Neural progenitor cell (in vitro differentiated cells): ENCODE measurements at regions not wholly inside any gene's neighbourhood (a gene's known extent, or its start where the extent isn't known, plus 50 kb on each side); places are given as distances from the start of the nearest gene placed in this dataset.

ENCODE experiments used
- DNase-seq: peaks from one replicate; pipeline ENCODE4 v3.0.0-alpha.2; 2016; ENCODE audit warnings: low spot score
- H2AFZ ChIP-seq: fragments of 200-600 bp; sonication (generic); replicated peaks from 2 replicates; pipeline ENCODE4 v1.6.1; 2016; ENCODE audit warnings: antibody characterized with exemption
- H3F3A ChIP-seq: fragments of 200-600 bp; sonication (generic); 2 replicates; pipeline ENCODE4 v1.6.1; 2016; ENCODE audit warnings: antibody characterized with exemption, low read depth
- H3K27ac ChIP-seq: fragments of 200-600 bp; sonication (generic); 2 replicates; pipeline ENCODE4 v1.5.1; 2016; ENCODE audit warnings: mild to moderate bottlenecking
- H3K27me3 ChIP-seq: fragments of 200-600 bp; sonication (generic); 2 replicates; pipeline ENCODE4 v1.6.1; 2016; ENCODE audit warnings: mild to moderate bottlenecking, moderate library complexity
- H3K36me3 ChIP-seq: fragments of 200-600 bp; sonication (generic); 2 replicates; pipeline ENCODE4 v1.5.1; 2016
- H3K4me1 ChIP-seq: fragments of 200-600 bp; sonication (generic); 2 replicates; pipeline ENCODE4 v1.6.1; 2016; ENCODE audit warnings: mixed run types
- H3K4me2 ChIP-seq: fragments of 200-600 bp; sonication (generic); 2 replicates; pipeline ENCODE4 v1.6.1; 2016
- H3K4me3 ChIP-seq: fragments of 200-600 bp; sonication (generic); 2 replicates; pipeline ENCODE4 v1.5.1; 2016
- H3K79me2 ChIP-seq: fragments of 200-600 bp; sonication (generic); 2 replicates; pipeline ENCODE4 v1.6.1; 2016; ENCODE audit warnings: low read depth
- H3K9ac ChIP-seq: fragments of 200-600 bp; sonication (generic); 2 replicates; pipeline ENCODE4 v1.6.1; 2016
- H3K9me3 ChIP-seq: fragments of 200-600 bp; sonication (generic); 2 replicates; pipeline ENCODE4 v1.5.1; 2016; ENCODE audit warnings: low read depth
- H4K20me1 ChIP-seq: fragments of 200-600 bp; sonication (generic); 2 replicates; pipeline ENCODE4 v1.6.1; 2016; ENCODE audit warnings: low read depth
- H3K27ac Mint-ChIP-seq: 3 replicates; pipeline ENCODE4 v1.8.0; 2021; ENCODE audit warnings: mixed read lengths
- H3K27me3 Mint-ChIP-seq: 2 replicates; pipeline ENCODE4 v1.8.0; 2022; ENCODE audit warnings: low read depth, mild to moderate bottlenecking, inconsistent platforms, moderate library complexity, mixed read lengths; ENCODE audit not compliant: insufficient read depth
- H3K36me3 Mint-ChIP-seq: 3 replicates; pipeline ENCODE4 v1.8.0; 2021; ENCODE audit warnings: mixed read lengths
- H3K4me1 Mint-ChIP-seq: 3 replicates; pipeline ENCODE4 v1.8.0; 2021; ENCODE audit warnings: mixed read lengths
- H3K4me3 Mint-ChIP-seq: 3 replicates; pipeline ENCODE4 v1.8.0; 2021; ENCODE audit warnings: mild to moderate bottlenecking, moderate library complexity, mixed read lengths
- H3K9me3 Mint-ChIP-seq: 3 replicates; pipeline ENCODE4 v1.8.0; 2020; ENCODE audit warnings: mixed read lengths
- EZH2 ChIP-seq: fragments of 200-600 bp; sonication (generic); IDR thresholded peaks from 2 replicates; pipeline ENCODE4 v1.6.1; 2017; ENCODE audit warnings: antibody characterized with exemption, mild to moderate bottlenecking, moderate library complexity
- EZH2phosphoT487 ChIP-seq: fragments of 200-600 bp; sonication (generic); IDR thresholded peaks from 2 replicates; pipeline ENCODE4 v1.6.1; 2017; ENCODE audit warnings: antibody characterized with exemption
- TF ChIP-seq, protein P1 (sequence below): fragments of 200-600 bp; sonication (generic); IDR thresholded peaks from 2 replicates; pipeline ENCODE4 v1.5.1; 2017; ENCODE audit warnings: antibody characterized with exemption, mild to moderate bottlenecking

DNA sequence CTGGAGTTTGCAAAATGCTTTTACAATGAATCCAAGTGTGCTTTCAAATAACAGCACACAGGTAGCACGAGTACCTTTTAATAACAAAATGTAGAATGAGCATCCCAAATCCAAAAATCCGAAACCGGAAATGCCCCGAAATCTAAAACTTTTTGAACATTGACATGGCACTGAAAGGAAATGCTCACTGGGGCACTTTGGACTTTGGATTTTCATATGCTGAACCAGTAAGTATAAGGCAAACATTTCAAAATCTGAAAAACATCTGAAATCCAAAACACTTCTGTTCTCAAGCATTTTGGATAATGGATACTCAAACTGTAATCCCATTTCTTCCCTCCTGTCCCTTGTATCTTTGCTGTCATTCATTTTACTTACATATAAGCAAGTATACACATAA, 50.1 kb downstream of the GCNT4 start:
- no peak overlapping the region for H3K27ac Mint-ChIP-seq
- no peak overlapping the region for H3K4me3 Mint-ChIP-seq
- no peaks in the 10 kb centered on the region for H4K20me1 ChIP-seq
- no peak overlapping the region for H3K4me2 ChIP-seq
- H3F3A ChIP-seq = no peaks in the 10 kb centered on the region
- no peaks in the 10 kb centered on the region for H3K4me1 ChIP-seq
- no peaks in the 10 kb centered on the region for H3K27me3 Mint-ChIP-seq
- peaks cover 16% of the 10 kb centered on the region for H3K9me3 Mint-ChIP-seq
- no peak overlapping the region for H3K4me3 ChIP-seq
- H2AFZ ChIP-seq = no peak overlapping the region
- no peak for DNase-seq
- H3K27ac ChIP-seq = no peak overlapping the region
- H3K9ac ChIP-seq = no peak overlapping the region
- no peaks in the 10 kb centered on the region for H3K36me3 ChIP-seq
- no peaks in the 10 kb centered on the region for H3K79me2 ChIP-seq
- TF ChIP-seq, protein P1, sequence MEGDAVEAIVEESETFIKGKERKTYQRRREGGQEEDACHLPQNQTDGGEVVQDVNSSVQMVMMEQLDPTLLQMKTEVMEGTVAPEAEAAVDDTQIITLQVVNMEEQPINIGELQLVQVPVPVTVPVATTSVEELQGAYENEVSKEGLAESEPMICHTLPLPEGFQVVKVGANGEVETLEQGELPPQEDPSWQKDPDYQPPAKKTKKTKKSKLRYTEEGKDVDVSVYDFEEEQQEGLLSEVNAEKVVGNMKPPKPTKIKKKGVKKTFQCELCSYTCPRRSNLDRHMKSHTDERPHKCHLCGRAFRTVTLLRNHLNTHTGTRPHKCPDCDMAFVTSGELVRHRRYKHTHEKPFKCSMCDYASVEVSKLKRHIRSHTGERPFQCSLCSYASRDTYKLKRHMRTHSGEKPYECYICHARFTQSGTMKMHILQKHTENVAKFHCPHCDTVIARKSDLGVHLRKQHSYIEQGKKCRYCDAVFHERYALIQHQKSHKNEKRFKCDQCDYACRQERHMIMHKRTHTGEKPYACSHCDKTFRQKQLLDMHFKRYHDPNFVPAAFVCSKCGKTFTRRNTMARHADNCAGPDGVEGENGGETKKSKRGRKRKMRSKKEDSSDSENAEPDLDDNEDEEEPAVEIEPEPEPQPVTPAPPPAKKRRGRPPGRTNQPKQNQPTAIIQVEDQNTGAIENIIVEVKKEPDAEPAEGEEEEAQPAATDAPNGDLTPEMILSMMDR = no peak
- TF ChIP-seq EZH2 = no peak
- no peak for TF ChIP-seq EZH2phosphoT487
- H3K36me3 Mint-ChIP-seq = no peaks in the 10 kb centered on the region
- peaks cover 4% of the 10 kb centered on the region for H3K4me1 Mint-ChIP-seq
- H3K9me3 ChIP-seq = no peaks in the 10 kb centered on the region
- no peaks in the 10 kb centered on the region for H3K27me3 ChIP-seq

DNA sequence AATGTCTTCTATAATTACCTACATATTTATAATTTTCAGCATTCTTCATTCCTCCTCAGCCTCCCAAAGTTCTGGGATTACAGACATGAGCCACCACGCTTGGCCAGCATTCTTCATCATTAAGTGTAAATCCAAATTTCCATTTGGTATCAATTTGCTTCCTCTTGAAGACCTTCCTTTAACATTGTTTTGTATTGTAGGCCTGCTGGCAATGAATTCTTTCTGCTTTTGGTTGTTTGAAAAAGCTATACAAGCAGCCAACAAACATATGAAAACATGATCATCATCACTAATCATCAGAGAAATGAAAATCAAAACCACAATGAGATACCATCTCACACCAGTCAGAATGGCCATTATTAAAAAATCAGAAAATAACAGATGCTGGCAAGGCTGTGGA, 56.4 kb downstream of the GCNT4 start:
- no peak overlapping the region for H3K9ac ChIP-seq

DNA sequence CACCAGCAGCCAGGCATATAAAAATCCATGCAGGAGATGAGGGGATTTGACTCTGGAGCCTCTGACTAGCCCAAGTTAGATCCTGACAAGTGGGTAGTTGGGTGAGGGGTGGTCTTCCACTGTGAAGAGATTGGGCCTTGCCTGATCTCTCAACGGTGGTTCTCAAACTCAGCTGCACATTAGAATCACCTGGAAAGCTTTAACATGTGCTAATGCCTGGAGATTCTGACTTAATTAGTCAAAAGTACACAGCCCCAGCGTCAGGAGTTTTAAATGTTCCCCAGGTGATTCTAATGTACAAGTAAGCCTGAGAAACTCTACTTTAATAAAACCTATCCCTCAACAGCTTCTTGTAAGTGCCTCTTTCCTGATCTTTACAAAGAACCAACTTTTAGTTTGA, 57.5 kb downstream of the GCNT4 start:
- no peak for DNase-seq
- H3F3A ChIP-seq = no peaks in the 10 kb centered on the region
- H3K9me3 ChIP-seq = no peaks in the 10 kb centered on the region
- H3K4me1 ChIP-seq = no peaks in the 10 kb centered on the region
- Mint-ChIP-seq H3K36me3 (no peaks in the 10 kb centered on the region), H3K27ac (no peak overlapping the region), H3K9me3 (no peaks in the 10 kb centered on the region), H3K4me3 (no peak overlapping the region), H3K27me3 (no peaks in the 10 kb centered on the region), H3K4me1 (no peaks in the 10 kb centered on the region)
- H4K20me1 ChIP-seq = no peaks in the 10 kb centered on the region
- peak overlapping the region; percentile 38 for H2AFZ ChIP-seq
- no peaks in the 10 kb centered on the region for H3K36me3 ChIP-seq
- no peak overlapping the region for H3K9ac ChIP-seq
- no peak overlapping the region for H3K4me2 ChIP-seq
- no peaks in the 10 kb centered on the region for H3K27me3 ChIP-seq
- no peak overlapping the region for H3K4me3 ChIP-seq
- TF ChIP-seq, protein P1 = no peak
- no peak for TF ChIP-seq EZH2phosphoT487
- no peak for TF ChIP-seq EZH2
- no peaks in the 10 kb centered on the region for H3K79me2 ChIP-seq
- H3K27ac ChIP-seq = no peak overlapping the region

More for the DNA sequence above, 56.4 kb downstream of the GCNT4 start:
- Histone ChIP-seq H3K9me3 (no peaks in the 10 kb centered on the region), H2AFZ (no peak overlapping the region), H3F3A (no peaks in the 10 kb centered on the region), H3K4me1 (no peaks in the 10 kb centered on the region), H3K79me2 (no peaks in the 10 kb centered on the region), H4K20me1 (no peaks in the 10 kb centered on the region), H3K27ac (no peak overlapping the region), H3K4me2 (no peak overlapping the region), H3K36me3 (no peaks in the 10 kb centered on the region), H3K4me3 (no peak overlapping the region), H3K27me3 (no peaks in the 10 kb centered on the region)
- Mint-ChIP-seq H3K4me1 (no peaks in the 10 kb centered on the region), H3K9me3 (no peaks in the 10 kb centered on the region), H3K27ac (no peak overlapping the region), H3K36me3 (no peaks in the 10 kb centered on the region), H3K27me3 (no peaks in the 10 kb centered on the region), H3K4me3 (no peak overlapping the region)
- TF ChIP-seq EZH2phosphoT487 (no peak), EZH2 (no peak)
- TF ChIP-seq, protein P1 = no peak
- no peak for DNase-seq

DNA sequence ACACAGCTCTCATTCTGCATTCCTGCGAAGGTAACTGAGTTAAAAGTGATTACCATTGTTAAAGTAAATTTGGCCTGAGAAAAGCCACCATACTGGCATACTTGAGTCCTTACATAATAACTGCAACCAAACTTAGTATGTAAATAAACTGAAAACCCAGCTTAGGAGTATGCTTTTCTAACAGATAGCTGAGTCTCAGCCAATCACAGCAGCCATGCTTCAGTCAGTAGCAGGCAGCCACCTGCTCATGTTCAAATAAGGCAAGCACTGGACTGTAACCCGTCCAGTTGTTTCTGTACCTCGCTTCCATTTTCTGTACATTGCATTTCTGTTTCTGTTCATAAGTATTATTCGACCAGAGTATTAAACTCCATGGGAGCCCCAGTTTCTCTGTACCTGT, 58.6 kb downstream of the GCNT4 start:
- no peaks in the 10 kb centered on the region for H3K79me2 ChIP-seq
- no peaks in the 10 kb centered on the region for H3K27me3 Mint-ChIP-seq
- no peak for DNase-seq
- no peaks in the 10 kb centered on the region for H3K9me3 Mint-ChIP-seq
- no peak overlapping the region for H3K9ac ChIP-seq
- H3K4me3 Mint-ChIP-seq = no peak overlapping the region
- no peaks in the 10 kb centered on the region for H4K20me1 ChIP-seq
- H3K4me1 Mint-ChIP-seq = no peaks in the 10 kb centered on the region
- no peaks in the 10 kb centered on the region for H3K36me3 Mint-ChIP-seq
- H3K27me3 ChIP-seq = no peaks in the 10 kb centered on the region
- H3F3A ChIP-seq = no peaks in the 10 kb centered on the region
- TF ChIP-seq EZH2 = no peak
- TF ChIP-seq, protein P1 = no peak
- TF ChIP-seq EZH2phosphoT487 = no peak
- no peak overlapping the region for H3K27ac Mint-ChIP-seq
- H3K4me3 ChIP-seq = no peak overlapping the region
- H3K27ac ChIP-seq = no peak overlapping the region
- peak overlapping the region; percentile 52 for H2AFZ ChIP-seq
- H3K36me3 ChIP-seq = no peaks in the 10 kb centered on the region
- H3K4me1 ChIP-seq = no peaks in the 10 kb centered on the region
- H3K9me3 ChIP-seq = no peaks in the 10 kb centered on the region
- H3K4me2 ChIP-seq = no peak overlapping the region
